NT2/D1 (cell line): ENCODE measurements at regions not wholly inside any gene's neighbourhood (a gene's known extent, or its start where the extent isn't known, plus 50 kb on each side); places are given as distances from the start of the nearest gene placed in this dataset.

ENCODE experiments used
- SUZ12 ChIP-seq: IDR thresholded peaks from 2 replicates; pipeline ENCODE4 v1.6.1; 2011; ENCODE audit not compliant: insufficient read length, insufficient read depth; ENCODE audit errors: extremely low read depth
- YY1 ChIP-seq: IDR thresholded peaks from 2 replicates; pipeline ENCODE4 v1.6.1; 2011; ENCODE audit not compliant: insufficient read length, insufficient read depth
- ZNF274 ChIP-seq: IDR thresholded peaks from 2 replicates; pipeline ENCODE4 v1.6.1; 2011; ENCODE audit warnings: mild to moderate bottlenecking, low read depth, low read length

GRCh38 chr6:15131651-15132061, 114.2 kb upstream of the JARID2 start:
- TF ChIP-seq SUZ12 (no peak), YY1 (no peak), ZNF274 (no peak)
